Fibroblast of lung (primary cell): ENCODE measurements at regions not wholly inside any gene's neighbourhood (a gene's known extent, or its start where the extent isn't known, plus 50 kb on each side); places are given as distances from the start of the nearest gene placed in this dataset.

Source experiments
- DNase-seq, 2 donors: peaks; one replicate each; pipeline versions ENCODE4 v3.0.0 to v3.0.0-alpha.2; 2010; ENCODE audit warnings: low read depth in 2 of 2
- H2AFZ ChIP-seq: 2 replicates; pipeline ENCODE4 v1.5.1; 2012; ENCODE audit warnings: low read length, control low read depth, inconsistent platforms
- H3K27ac ChIP-seq: 2 replicates; pipeline ENCODE4 v1.5.1; 2011; ENCODE audit warnings: low read length, control low read depth; ENCODE audit not compliant: insufficient read depth
- H3K27me3 ChIP-seq: 2 replicates; pipeline ENCODE4 v1.5.1; 2011; ENCODE audit warnings: mild to moderate bottlenecking, low read length; ENCODE audit not compliant: control insufficient read depth, insufficient read depth
- H3K36me3 ChIP-seq: 2 replicates; pipeline ENCODE4 v1.5.1; 2011; ENCODE audit warnings: low read length; ENCODE audit not compliant: control insufficient read depth, insufficient read depth
- H3K4me1 ChIP-seq: 2 replicates; pipeline ENCODE4 v1.5.1; 2011; ENCODE audit warnings: low read length; ENCODE audit not compliant: control insufficient read depth, insufficient read depth; ENCODE audit errors: extremely low read depth
- H3K4me2 ChIP-seq: 2 replicates; pipeline ENCODE4 v1.5.1; 2011; ENCODE audit warnings: low read length, control low read depth; ENCODE audit not compliant: insufficient read depth; ENCODE audit errors: extremely low read depth
- H3K4me3 ChIP-seq, 4 experiments: fragments of 200-600 bp in 1 of 4; sonication (generic) in 1 of 4; replicated peaks in 1 of 4; 2 replicates each; pipeline ENCODE4 v1.5.1; 2011 to 2016; ENCODE audit warnings: low read length in 4 of 4, low read depth in 3 of 4, mild to moderate bottlenecking in 3 of 4, control low read depth in 2 of 4, inconsistent platforms in 1 of 4, mixed read lengths in 1 of 4; ENCODE audit not compliant: insufficient read depth in 1 of 4; ENCODE audit errors: control extremely low read depth in 1 of 4
- H3K79me2 ChIP-seq: 2 replicates; pipeline ENCODE4 v1.5.1; 2012; ENCODE audit warnings: mild to moderate bottlenecking, low read length, inconsistent platforms; ENCODE audit not compliant: control insufficient read depth, insufficient read depth
- H3K9ac ChIP-seq: 2 replicates; pipeline ENCODE4 v1.5.1; 2011; ENCODE audit warnings: mild to moderate bottlenecking, low read length, control low read depth; ENCODE audit not compliant: insufficient read depth
- H3K9me3 ChIP-seq: 2 replicates; pipeline ENCODE4 v1.5.1; 2012; ENCODE audit warnings: low read depth, low read length; ENCODE audit not compliant: control insufficient read depth, insufficient read depth
- H4K20me1 ChIP-seq: 2 replicates; pipeline ENCODE4 v1.5.1; 2011; ENCODE audit warnings: low read length; ENCODE audit not compliant: control insufficient read depth, insufficient read depth; ENCODE audit errors: extremely low read depth
- CTCF ChIP-seq, 2 donors: IDR thresholded peaks in 1 of 2; conservative IDR thresholded peaks in 1 of 2; 1 replicate in 1 of 2; 2 replicates in 1 of 2; pipeline ENCODE4 v1.5.1; 2011 to 2012; ENCODE audit warnings: low read length in 2 of 2, control low read depth in 1 of 2, inconsistent platforms in 1 of 2, low read depth in 1 of 2, mild to moderate bottlenecking in 1 of 2
- EZH2 ChIP-seq: IDR thresholded peaks from 2 replicates; pipeline ENCODE4 v1.5.1; 2012; ENCODE audit warnings: low read length, control low read depth, mild to moderate bottlenecking; ENCODE audit errors: missing control alignments

GRCh38 chr10:6944436-6944835 is 364.4 kb upstream of the PRKCQ start:
- Histone ChIP-seq H2AFZ (no peak overlapping the region), H3K4me2 (no peak overlapping the region), H3K4me1 (no peaks in the 10 kb centered on the region), H3K36me3 (no peaks in the 10 kb centered on the region), H3K79me2 (no peaks in the 10 kb centered on the region), H3K9ac (no peak overlapping the region), H3K27ac (no peak overlapping the region), H3K4me3 (no peak overlapping the region), H4K20me1 (no peaks in the 10 kb centered on the region), H3K27me3 (no peaks in the 10 kb centered on the region), H3K9me3 (no peaks in the 10 kb centered on the region)
- no peak for TF ChIP-seq CTCF (conservative IDR thresholded peaks at IDR 0.05 in 1 of 2, IDR thresholded peaks at IDR 0.05 in 1 of 2; ENCODE audit: low read depth in 1 of 2, low read length in 2 of 2)
- TF ChIP-seq EZH2, result no peak
- DNase-seq, result no peak

GRCh38 chr10:6938384-6938783 is 358.3 kb upstream of the PRKCQ start:
- Histone ChIP-seq H3K4me1 (no peaks in the 10 kb centered on the region), H4K20me1 (no peaks in the 10 kb centered on the region), H3K79me2 (no peaks in the 10 kb centered on the region), H3K9ac (no peak overlapping the region), H3K36me3 (no peaks in the 10 kb centered on the region), H3K4me3 (no peak overlapping the region), H3K27ac (no peak overlapping the region), H2AFZ (no peak overlapping the region), H3K9me3 (no peaks in the 10 kb centered on the region), H3K27me3 (no peaks in the 10 kb centered on the region), H3K4me2 (no peak overlapping the region)
- no peak for DNase-seq
- TF ChIP-seq CTCF (conservative IDR thresholded peaks at IDR 0.05 in 1 of 2, IDR thresholded peaks at IDR 0.05 in 1 of 2; ENCODE audit: low read depth in 1 of 2, low read length in 2 of 2), result no peak
- no peak for TF ChIP-seq EZH2

- H3K9me3 ChIP-seq, result no peaks in the 10 kb centered on the region
- DNase-seq, result no peak
- TF ChIP-seq EZH2 (no peak), CTCF (conservative IDR thresholded peaks at IDR 0.05 in 1 of 2, IDR thresholded peaks at IDR 0.05 in 1 of 2; ENCODE audit: low read depth in 1 of 2, low read length in 2 of 2) (no peak)
These were observed 356.9 kb upstream of the PRKCQ start for GRCh38 chr10:6936931-6937330.

More at GRCh38 chr10:6936931-6937330, 356.9 kb upstream of the PRKCQ start:
- H3K4me2 ChIP-seq, result no peak overlapping the region
- H3K27me3 ChIP-seq, result no peaks in the 10 kb centered on the region
- H2AFZ ChIP-seq, result no peak overlapping the region
- no peaks in the 10 kb centered on the region for H3K79me2 ChIP-seq
- H3K4me1 ChIP-seq, result no peaks in the 10 kb centered on the region
- H3K4me3 ChIP-seq, result no peak overlapping the region
- H3K27ac ChIP-seq, result no peak overlapping the region
- no peak overlapping the region for H3K9ac ChIP-seq
- H4K20me1 ChIP-seq, result no peaks in the 10 kb centered on the region
- no peaks in the 10 kb centered on the region for H3K36me3 ChIP-seq
